HG03432 (cell line): ENCODE measurements at regions not wholly inside any gene's neighbourhood (a gene's known extent, or its start where the extent isn't known, plus 50 kb on each side); places are given as distances from the start of the nearest gene placed in this dataset.
"Not testable (repeated sequence)": the region's sequence is repeated elsewhere in the genome, so short reads cannot be mapped to it uniquely, and the experiment has no call there.

ENCODE experiments used
- ATAC-seq: cut with Tn5 transposase; IDR thresholded peaks from one replicate; pipeline ENCODE4 v1.9.1; 2021; ENCODE audit warnings: mild to moderate bottlenecking, moderate library complexity; ENCODE audit not compliant: unreplicated experiment

DNA sequence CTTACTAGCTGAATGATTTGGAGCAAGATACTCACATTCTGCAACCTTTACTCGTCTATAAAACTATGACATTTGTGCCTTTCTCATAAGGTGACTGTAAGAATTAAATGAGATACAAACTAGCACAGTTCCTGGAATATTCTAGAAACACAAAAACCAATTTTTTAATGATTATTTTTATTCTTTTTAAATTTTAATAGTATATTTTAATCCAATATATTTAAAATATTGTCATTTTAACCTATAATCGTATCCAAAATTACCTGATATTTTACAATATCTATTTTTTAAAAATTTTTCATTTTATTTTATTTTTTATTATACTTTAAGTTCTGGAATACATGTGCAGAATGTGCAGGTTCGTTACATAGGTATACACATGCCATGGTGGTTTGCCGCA, 238.1 kb downstream of the OLFM4 start:
- no peak for ATAC-seq

DNA sequence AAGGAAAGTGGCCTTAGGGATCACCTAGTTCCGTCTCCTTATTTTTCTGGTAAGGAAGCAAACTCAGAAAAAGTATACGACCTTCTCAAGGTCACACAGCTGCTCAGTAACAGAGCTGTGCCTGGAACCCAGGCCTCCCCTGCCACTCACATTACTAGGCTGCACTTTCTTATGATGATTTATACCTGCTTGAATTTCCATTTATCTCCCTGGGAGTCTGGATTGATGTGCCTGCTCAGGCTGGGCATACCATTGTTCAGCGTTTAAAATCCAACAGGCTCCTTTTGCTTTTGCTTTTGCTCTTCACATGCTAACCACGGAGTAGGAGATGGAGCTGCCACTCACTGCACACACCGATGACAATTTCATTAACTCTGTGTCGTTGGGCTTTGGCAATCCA, 241.0 kb downstream of the OLFM4 start:
- no peak for ATAC-seq

DNA sequence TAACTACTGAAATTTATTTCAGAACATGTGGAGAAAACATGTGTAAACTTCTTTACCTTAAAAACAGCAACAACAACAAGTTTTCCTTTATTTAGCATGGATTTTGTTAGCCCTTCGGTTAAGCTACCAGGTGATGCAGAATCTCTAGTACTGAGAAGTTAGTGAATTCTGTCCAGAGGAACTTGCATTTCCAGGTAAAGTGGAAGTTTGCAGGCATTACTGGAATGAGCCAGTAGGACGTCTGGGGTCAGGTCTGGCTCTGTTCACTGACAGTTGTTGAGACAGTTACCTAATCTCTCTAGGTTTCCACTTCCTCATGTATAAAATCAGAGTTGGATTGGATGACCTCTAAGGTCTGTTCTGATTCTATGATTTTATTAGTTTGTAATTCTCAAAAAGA, 244.3 kb downstream of the OLFM4 start:
- ATAC-seq, result no peak

DNA sequence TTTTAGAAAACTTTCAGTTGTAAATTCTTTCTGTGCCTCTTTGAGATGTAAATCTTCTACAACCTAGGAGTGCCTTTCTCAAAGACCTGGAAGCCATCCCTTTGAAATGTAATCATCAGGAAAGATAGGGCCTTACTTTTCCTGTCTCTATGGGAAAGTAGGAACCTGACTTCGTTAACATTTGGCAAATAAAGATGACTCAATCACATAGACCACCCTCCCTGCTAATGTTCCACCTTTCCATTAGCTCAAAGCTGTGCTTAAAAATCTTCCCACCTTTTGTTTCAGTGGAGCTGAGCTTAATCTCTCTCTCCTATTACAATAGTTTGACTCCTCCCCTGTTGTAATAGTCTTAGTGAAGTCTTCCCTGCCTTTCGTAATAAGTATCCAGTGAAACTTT, 247.7 kb downstream of the OLFM4 start:
- no peak for ATAC-seq

DNA sequence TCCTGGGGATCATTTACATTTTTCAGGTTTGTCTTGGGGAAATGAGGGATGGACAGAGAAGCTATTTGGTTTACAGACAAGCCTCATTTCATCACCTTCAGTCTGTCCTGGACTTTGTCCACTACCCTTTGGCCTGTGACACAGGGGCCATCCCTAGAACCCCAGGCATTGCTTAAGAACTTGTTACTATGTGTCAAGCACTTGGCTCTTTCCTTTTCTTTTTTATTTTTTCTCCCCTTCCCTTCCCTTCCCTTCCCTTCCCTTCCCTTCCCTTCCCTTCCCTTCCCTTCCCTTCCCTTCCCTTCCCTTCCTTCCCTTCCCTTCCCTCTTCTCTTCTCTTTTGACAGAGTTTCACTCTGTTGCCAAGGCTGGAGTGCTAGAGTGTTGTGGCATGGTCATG, 253.1 kb downstream of the OLFM4 start:
- no peak for ATAC-seq

DNA sequence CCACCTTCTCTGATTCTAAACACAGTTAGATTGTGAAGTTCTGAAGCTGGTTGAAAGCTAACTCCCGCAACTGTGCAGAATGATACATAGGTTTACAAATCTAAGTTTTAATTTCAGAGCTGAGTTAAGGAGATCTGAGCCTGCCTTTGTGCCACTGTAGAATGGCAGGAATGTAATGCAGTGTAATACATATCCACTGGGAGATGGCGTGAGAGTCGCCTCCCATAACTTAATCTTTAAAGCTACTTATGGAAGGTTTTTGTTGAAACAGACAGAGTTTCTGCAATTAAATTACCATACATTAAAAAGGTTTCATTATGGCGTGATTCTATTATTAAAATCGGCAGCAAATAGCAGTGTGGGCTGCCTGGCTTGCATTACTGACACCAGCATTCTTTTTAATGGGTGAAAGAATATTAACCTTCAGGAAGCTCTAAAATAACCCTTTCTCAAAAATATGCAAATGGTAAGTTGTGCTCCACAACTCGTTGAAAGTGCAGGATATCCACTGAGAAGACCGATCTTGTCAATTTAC, 257.4 kb downstream of the OLFM4 start:
- no peak for ATAC-seq

DNA sequence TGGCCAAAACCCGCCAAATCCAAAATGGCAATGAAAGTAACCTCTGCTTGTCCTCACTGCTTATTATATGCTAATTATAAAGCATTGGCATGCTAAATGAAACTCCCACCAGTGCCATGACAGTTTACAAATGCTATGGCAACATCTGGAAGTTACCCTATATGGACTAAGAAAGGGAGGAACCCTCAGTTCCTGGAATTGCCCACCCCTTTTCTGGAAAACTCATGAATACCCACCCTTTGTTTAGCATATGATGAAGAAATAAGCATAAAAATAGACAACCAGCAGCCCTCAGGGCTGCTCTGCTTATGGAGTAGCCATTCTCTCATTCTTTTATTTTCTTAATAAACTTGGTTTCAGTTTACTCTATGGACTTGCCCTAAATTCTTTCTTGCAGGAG, 269.8 kb downstream of the OLFM4 start:
- ATAC-seq, result no peak

DNA sequence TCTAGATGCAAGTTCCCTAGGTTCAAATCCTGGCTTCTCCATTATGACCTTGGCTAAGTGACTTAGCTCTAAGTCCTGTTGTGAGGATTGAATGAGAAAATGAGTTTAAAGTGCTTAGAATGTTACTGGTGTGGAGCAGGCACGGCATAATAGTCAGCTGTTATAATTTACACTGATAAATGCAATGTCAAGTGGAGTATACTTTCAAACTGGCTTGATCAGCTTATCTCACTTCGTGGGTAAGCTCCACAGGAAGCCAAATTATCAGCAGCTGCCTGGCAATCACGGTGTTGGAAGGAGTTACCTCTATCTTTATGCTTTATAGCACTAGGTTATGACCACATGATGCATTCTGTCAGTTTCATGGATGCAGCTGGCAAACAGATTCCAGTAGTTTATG, 272.8 kb downstream of the OLFM4 start:
- no peak for ATAC-seq

DNA sequence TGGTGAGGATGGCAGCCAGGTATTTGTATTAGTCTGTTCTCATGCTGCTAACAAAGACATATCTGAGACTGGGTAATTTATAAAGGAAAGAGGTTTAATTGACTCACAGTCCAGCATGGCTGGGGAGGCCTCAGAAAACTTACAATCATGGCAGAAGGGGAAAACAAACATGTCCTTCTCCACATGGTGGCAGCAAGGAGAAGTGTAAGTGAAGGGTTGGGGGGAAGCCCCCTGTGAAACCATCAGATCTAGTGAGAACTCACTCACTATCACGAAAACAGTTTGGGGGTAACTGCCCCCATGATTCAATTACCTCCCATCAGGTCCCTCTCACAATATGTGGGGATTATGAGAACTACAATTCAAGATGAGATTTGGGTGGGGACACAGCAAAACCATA, 276.8 kb downstream of the OLFM4 start:
- not testable (repeated sequence) for ATAC-seq

DNA sequence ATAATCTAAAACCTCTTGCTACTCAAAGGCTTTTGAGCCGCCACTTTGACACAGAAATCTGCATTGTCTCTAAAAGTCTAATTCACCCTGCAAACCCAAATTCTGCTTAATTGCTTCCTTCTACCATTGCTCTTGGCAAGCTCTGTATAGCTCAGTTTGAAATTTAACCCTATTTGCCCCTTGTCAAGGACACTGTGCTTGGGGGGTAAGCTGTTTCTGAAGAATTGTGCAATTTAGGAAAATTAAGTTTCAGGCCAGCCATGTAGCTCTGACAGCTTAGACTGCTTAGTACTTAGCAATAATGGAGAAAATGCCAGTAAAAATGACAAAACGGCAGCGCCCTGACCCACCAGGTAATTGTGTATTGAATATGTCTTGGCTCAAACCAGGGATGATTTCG, 282.2 kb downstream of the OLFM4 start:
- no peak for ATAC-seq

DNA sequence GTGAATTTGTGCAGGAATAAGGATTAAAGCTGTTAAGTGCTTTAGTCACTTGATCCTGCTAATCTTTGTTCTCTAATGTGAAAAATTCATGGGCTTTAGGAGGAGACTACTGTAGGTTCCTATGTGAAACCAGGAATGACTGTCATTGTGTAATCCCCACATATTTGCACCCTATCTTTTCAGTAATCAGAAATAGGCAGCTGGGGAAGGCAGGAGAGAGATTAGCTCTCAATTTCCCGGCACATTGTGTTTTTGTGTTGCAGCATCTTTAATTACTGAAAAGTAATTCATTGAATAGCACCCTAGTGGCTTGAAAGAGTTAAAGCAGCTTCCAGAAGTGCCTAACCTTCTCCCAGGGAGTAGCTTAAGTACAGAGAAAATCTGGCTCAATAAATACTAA, 282.9 kb downstream of the OLFM4 start:
- ATAC-seq, result no peak

DNA sequence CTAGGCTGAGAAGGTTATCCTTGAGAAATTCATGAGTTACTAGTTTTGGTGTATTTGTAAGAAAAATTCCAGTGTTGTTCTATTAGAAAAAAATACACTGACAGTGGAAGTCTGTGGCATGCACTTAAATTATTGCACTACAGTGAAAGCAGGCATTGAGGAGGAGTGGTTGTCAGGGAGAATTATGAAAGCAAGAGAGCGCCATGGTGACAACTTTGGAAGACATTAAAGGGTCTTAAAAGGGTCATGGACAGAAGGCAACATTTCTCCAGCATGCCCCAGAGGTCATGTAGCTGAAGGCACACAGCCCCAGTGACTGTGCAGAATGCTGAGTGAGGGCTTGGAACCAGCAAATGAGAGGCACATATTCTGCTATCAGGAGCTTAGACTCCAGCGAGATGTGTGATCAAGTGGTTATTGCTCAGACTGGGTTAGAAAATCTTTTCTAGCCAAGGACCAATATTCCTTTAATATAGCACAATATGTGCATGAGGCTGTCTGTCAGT, 292.7 kb downstream of the OLFM4 start:
- ATAC-seq, result no peak

DNA sequence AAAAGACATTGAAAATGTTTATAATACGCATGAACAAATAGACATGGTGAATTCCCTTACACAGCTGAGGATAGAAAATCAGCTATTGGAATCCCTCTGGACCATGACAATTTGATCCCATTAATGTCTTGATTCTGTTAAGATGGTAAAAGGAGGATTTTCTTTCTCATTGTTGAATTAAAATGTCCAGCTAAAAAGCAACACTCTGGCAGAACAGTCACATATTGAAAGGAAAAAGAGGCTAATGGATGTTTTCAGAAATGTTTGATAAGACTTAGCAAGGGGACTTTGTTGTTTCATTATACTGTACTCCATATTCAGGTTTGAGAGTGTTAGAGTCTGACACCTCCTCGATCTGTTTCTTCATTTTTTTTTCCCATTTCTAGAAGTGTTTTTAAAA, 296.0 kb downstream of the OLFM4 start:
- no peak for ATAC-seq

DNA sequence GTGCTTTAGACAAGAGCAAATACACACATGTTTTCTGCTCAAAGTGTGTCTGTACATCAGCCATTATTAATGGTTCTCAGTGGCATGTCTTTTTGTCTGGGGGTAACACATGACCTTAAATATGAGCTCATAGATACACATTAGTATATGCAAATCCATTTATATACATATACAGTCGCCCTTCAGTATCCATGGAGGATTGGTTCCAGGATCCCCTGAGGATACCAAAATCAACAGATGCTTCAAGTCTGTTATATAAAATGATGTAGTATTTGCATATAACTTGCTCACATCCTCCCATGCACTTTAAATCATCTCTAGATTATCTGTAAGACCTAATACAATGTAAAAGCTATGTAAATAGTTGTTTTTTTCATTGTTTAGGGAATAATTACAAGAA, 298.1 kb downstream of the OLFM4 start:
- no peak for ATAC-seq

DNA sequence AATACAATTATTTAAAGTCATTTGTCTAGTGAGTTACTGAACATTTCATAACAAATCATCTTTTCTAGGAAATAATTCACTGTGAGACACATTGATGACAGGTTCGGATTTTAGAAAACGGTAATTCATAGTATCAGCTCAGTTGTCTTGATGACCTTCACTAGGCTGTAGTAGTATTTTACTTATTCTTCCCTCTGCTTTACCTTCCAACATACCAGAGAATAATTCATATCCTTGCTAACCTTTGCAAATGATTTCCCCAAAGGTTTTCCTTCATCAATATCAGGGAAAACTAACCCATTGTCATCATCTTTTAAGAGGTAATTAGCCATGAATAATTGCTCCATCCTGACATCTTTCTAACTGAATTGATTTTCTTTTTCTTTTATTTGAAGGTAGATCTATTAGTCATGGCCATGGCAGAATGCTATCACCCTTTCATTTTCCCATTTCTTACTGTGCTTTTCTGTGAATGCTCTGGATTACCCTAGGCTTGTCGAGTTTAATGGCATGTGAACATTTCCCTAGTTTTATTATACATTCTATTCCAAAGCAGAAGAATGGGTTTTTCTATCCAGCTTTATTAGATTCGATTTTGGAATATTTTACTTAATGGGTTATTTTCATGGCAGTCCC, 299.2 kb downstream of the OLFM4 start:
- no peak for ATAC-seq

DNA sequence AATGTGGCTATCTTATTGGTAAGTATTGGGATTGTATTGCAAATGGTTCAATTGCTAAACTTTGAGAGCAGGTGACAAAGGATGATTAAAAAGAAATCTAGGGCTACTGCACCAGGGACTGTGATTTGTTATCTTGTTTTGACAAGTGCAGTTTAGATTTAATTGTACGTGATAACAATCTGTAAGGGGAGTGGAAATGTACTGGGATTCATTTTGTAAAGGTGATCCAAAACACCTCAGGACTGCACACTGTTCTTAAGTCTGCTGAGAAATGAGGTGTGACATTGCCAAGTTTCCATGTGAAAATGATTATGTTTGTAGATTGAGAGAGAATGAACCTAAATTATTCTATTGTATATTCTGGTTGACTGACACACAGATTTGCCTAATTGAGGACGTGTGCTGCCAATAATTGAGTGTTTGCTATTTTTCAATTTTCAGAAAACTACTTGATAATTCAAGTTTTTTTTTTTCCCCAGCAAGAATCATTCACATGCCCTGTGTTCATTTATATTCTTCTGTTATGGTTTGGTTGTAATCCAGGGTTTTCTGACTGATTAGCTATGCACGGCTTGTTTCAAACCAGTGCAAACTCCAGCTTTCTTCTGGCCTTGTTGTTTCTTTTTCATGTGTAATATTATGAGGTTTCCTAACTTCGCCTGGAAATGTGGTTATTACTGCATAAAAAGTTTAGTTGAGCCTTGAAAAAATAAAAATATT, 308.0 kb downstream of the OLFM4 start:
- ATAC-seq, result no peak

DNA sequence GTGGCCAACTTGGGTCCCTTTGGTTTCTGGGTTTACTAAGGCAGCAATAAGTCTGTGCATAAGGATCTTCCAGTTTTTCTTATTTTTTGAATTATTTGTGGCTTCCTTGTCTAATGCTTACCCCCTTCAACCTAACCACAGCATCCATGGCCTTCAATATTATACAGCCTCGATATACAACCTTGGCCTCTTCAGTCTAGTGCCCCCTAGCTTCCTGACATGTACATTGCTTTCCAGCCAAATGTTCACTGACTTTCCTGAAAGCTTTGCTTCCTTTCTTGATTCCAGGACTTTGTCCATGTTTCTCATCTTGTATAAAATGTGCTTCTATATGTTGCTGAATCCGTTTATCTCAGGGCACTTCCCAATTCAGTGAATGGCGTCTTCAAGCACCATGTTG, 310.1 kb downstream of the OLFM4 start:
- no peak for ATAC-seq

DNA sequence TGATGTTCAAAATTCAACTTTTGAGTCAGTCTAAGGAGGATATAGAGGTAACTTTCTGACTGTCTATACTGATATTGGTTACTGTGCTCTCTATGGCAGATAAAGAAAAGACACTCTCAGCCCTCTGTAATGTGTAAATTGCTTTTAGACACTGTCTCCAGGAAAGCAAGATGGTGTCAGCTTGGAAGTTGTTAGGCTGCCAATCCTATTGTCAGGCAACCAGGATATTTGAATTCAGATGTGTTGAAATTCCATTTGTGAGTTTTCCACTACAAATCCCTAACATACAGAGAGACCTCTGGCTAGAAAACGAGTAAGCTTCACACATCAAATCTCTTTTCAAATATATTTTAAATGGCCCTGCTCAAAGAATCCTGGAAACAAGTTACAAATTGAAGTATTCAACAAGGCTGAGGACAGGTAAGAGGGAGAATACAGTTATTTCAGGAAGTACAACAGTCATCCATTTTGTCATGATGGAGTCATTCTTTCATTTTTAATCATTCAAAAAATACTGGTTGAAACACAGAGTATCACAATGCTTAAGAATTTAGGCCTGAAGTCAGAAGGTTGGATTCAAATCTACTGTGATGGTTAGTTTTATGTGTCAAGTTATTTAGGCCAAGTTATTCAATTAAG, 312.0 kb downstream of the OLFM4 start:
- ATAC-seq, result no peak

DNA sequence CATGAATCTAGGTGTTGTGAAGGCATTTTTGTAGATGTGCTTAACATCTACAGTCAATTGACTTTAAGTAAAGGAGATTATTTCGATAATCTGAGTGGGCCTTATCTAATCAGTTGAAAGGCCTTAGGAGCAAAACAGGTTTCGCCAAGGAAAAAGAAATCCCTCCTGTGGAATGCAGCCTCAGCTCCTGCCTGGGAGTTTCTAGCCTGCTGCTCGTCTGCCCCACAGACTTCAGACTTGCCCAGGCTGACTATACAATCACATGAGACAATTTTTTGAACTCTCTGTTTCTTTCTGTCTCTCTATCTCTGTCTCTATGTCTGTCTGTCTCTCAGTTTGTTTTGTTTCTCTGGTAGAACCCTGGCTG, 312.5 kb downstream of the OLFM4 start:
- ATAC-seq, result no peak

DNA sequence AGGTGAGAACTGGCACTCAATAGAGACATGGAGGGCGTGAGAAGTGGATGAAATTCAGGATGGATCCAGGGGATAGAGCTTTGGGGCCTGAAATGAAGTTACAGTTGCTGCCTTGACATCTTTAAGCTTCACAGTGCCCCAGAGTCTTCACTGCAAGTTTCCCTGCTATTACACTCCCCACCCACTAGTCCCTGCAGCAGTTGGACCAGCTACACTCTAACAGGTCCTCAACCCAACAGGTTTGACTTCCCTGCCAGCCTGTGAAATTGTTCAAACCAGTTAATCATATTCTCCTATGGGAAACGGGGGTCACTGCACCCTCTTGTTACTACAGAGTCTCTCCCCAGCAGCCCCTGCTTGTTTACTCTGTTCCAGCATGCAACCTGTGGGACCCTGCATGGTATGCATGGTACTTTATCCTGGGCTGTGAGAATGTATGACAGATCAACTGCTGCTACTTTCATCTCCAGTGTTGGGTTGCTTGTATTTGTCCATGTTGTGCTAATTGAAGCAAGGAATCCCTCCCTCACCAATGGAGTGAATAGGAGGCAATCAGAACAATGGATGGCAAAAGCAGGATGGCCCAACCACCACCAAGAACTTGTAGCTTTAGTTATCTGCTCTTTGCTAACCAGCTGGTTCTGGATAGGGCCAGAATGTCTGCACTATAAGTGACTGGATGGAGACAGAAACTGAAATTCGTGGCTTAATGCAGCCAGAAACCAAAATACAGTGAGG, 314.2 kb downstream of the OLFM4 start:
- no peak for ATAC-seq

DNA sequence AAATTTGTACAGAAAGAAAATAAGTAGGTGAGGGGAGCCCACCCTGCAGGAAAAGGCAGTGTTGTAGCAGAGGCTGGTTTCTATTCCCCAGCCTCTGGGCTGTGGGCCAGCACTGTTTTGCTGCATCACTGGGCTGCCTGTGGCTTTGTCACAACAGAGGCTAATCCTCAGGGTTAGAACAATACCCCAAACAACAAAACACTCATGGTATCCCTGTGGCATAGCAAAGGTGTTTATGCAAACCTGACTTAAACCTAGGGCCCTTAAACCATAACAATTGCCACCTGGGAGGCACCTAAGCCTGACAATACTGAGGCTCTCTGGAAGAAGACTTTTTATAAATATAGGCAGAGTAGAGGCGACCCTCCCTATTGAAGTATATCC, 314.7 kb downstream of the OLFM4 start:
- no peak for ATAC-seq
